Right cardiac atrium (tissue), 5 donors: ENCODE measurements at regions not wholly inside any gene's neighbourhood (a gene's known extent, or its start where the extent isn't known, plus 50 kb on each side); places are given as distances from the start of the nearest gene placed in this dataset.

Source experiments
- ATAC-seq, 2 donors: fragments of 200-7000 bp; cut with Tn5 transposase; one replicate each; pipeline versions ENCODE4 v1.8.0 to v1.9.1; 2020; ENCODE audit warnings: moderate library complexity in 2 of 2, mild to moderate bottlenecking in 1 of 2
- DNase-seq, 3 donors: peaks; one replicate each; pipeline ENCODE4 v3.0.0-alpha.2; 2020
- H3K27ac ChIP-seq: one replicate; pipeline ENCODE4 v1.5.1; 2013; ENCODE audit warnings: mild to moderate bottlenecking, low read length, control low read depth, moderate library complexity
- H3K27me3 ChIP-seq: one replicate; pipeline ENCODE4 v1.6.1; 2013; ENCODE audit not compliant: control insufficient read depth, insufficient read depth
- H3K4me1 ChIP-seq: one replicate; pipeline ENCODE4 v1.6.1; 2013; ENCODE audit warnings: low read length; ENCODE audit not compliant: control insufficient read depth, insufficient read depth
- H3K4me3 ChIP-seq: one replicate; pipeline ENCODE4 v1.5.1; 2013; ENCODE audit warnings: low read length, control low read depth
- H3K9me3 ChIP-seq: one replicate; pipeline ENCODE4 v1.6.1; 2013; ENCODE audit warnings: low read length; ENCODE audit not compliant: control insufficient read depth
- WGBS: extraction: QIAGEN DNeasy Blood & Tissue Kit; methylation state at CpG from one replicate; pipeline ENCODE4 v1.1.7; 2013; 5-methylcytosine and 5-hydroxymethylcytosine counted together
- intact Hi-C, 4 donors: fragments of 100-400 bp; cut with DNase I; formaldehyde crosslinking; loops; one replicate each; pipeline versions ENCODE4 v1.11.0 to v1.14.0; 2022 to 2023
- donor health status: healthy with polysubstance abuse.
- donor health status: DM: no; HTN: yes; CAD: no.
- donor health status: DM: no; HTN: no; CAD: no.
- donor health status: DM: no; HTN: yes; CAD: no; lungs with severe emphysema.
- donor health status: DM: yes; HTN: yes; CAD: no.

GRCh38 chr5:33035851-33036527 is 324.9 kb downstream of the NPR3 start:
- Histone ChIP-seq H3K9me3 (peaks cover 9% of the 10 kb centered on the region), H3K4me3 (no peak overlapping the region), H3K27me3 (no peaks in the 10 kb centered on the region), H3K27ac (no peak overlapping the region), H3K4me1 (peaks cover 2% of the 10 kb centered on the region)
- WGBS = 95% methylated on average over 3 of the region's 3 CpGs
- intact Hi-C loops = no loop called here
- ATAC-seq = no peak
- no peak for DNase-seq

GRCh38 chr5:33037076-33037475 is 326.0 kb downstream of the NPR3 start:
- DNase-seq (no peak), ATAC-seq (no peak)
- Histone ChIP-seq H3K27ac (no peak overlapping the region), H3K9me3 (peaks cover 15% of the 10 kb centered on the region), H3K27me3 (no peaks in the 10 kb centered on the region), H3K4me3 (no peak overlapping the region), H3K4me1 (no peaks in the 10 kb centered on the region)
- 91% methylated on average over 1 of the region's 1 CpG for WGBS
- intact Hi-C loops = no loop called here

- H3K27me3 ChIP-seq = no peaks in the 10 kb centered on the region
- peak in 1 of 3 donors; percentile 30 for DNase-seq
- no peaks in the 10 kb centered on the region for H3K4me1 ChIP-seq
- H3K9me3 ChIP-seq = peaks cover 15% of the 10 kb centered on the region
- intact Hi-C loops = no loop called here
- no peak overlapping the region for H3K4me3 ChIP-seq
- ATAC-seq = no peak
- 95% methylated on average over 3 of the region's 3 CpGs for WGBS
- no peak overlapping the region for H3K27ac ChIP-seq
Observed at GRCh38 chr5:33041586-33041985, 330.5 kb downstream of the NPR3 start.

GRCh38 chr5:33043343-33043997 is 332.3 kb downstream of the NPR3 start:
- WGBS = 94% methylated on average over 1 of the region's 1 CpG
- intact Hi-C loops = no loop called here
- ATAC-seq = no peak

GRCh38 chr5:33046091-33046490 is 335.0 kb downstream of the NPR3 start:
- 77% methylated on average over 2 of the region's 2 CpGs for WGBS
- intact Hi-C loops = no loop called here

More at GRCh38 chr5:33043343-33043997, 332.3 kb downstream of the NPR3 start:
- Histone ChIP-seq H3K27me3 (no peaks in the 10 kb centered on the region), H3K4me1 (no peaks in the 10 kb centered on the region), H3K27ac (no peak overlapping the region), H3K4me3 (no peak overlapping the region), H3K9me3 (peaks cover 15% of the 10 kb centered on the region)
- DNase-seq = no peak

GRCh38 chr5:33048315-33048714 is 337.2 kb downstream of the NPR3 start:
- no peaks in the 10 kb centered on the region for H3K4me1 ChIP-seq
- DNase-seq = no peak
- H3K27me3 ChIP-seq = no peaks in the 10 kb centered on the region
- peaks cover 9% of the 10 kb centered on the region for H3K9me3 ChIP-seq
- WGBS = 87% methylated on average over 3 of the region's 3 CpGs
- H3K4me3 ChIP-seq = no peak overlapping the region
- intact Hi-C loops = no loop called here
- no peak for ATAC-seq
- no peak overlapping the region for H3K27ac ChIP-seq

More at GRCh38 chr5:33046091-33046490, 335.0 kb downstream of the NPR3 start:
- Histone ChIP-seq H3K27ac (no peak overlapping the region), H3K4me1 (no peaks in the 10 kb centered on the region), H3K9me3 (peaks cover 14% of the 10 kb centered on the region), H3K27me3 (no peaks in the 10 kb centered on the region), H3K4me3 (no peak overlapping the region)
- ATAC-seq (no peak), DNase-seq (no peak)

GRCh38 chr5:33049298-33049697 is 338.2 kb downstream of the NPR3 start:
- Histone ChIP-seq H3K27me3 (no peaks in the 10 kb centered on the region), H3K27ac (no peak overlapping the region), H3K4me1 (no peaks in the 10 kb centered on the region), H3K9me3 (peaks cover 9% of the 10 kb centered on the region), H3K4me3 (no peak overlapping the region)
- ATAC-seq = peak in 1 of 2 donors; percentile 16
- intact Hi-C loops = no loop called here
- DNase-seq = no peak
- 89% methylated on average over 6 of the region's 6 CpGs for WGBS

GRCh38 chr5:33049842-33050241 is 338.7 kb downstream of the NPR3 start:
- Histone ChIP-seq H3K4me1 (no peaks in the 10 kb centered on the region), H3K27ac (no peak overlapping the region), H3K4me3 (no peak overlapping the region), H3K27me3 (no peaks in the 10 kb centered on the region), H3K9me3 (peaks cover 9% of the 10 kb centered on the region)
- ATAC-seq = peak; percentile 48 to 81
- WGBS = 80% methylated on average over 2 of the region's 2 CpGs
- peak in 1 of 3 donors; percentile 18 for DNase-seq
- intact Hi-C loops = no loop called here

GRCh38 chr5:33059081-33059480 is 348.0 kb downstream of the NPR3 start:
- H3K4me3 ChIP-seq = no peak overlapping the region
- intact Hi-C loops = no loop called here
- no peaks in the 10 kb centered on the region for H3K4me1 ChIP-seq
- peaks cover 4% of the 10 kb centered on the region for H3K9me3 ChIP-seq
- ATAC-seq (no peak), DNase-seq (no peak)
- WGBS = 95% methylated on average over 3 of the region's 3 CpGs
- no peaks in the 10 kb centered on the region for H3K27me3 ChIP-seq
- H3K27ac ChIP-seq = no peak overlapping the region

- H3K4me3 ChIP-seq = no peak overlapping the region
- H3K4me1 ChIP-seq = no peaks in the 10 kb centered on the region
- no peak for ATAC-seq
- DNase-seq = no peak
- 74% methylated on average over 3 of the region's 3 CpGs for WGBS
- no peak overlapping the region for H3K27ac ChIP-seq
- no peaks in the 10 kb centered on the region for H3K27me3 ChIP-seq
- intact Hi-C loops = no loop called here
- no peaks in the 10 kb centered on the region for H3K9me3 ChIP-seq
Observed at GRCh38 chr5:33065131-33065530, 354.0 kb downstream of the NPR3 start.

GRCh38 chr5:33067291-33067690 is 356.2 kb downstream of the NPR3 start:
- WGBS = 36% methylated on average over 2 of the region's 2 CpGs
- no peaks in the 10 kb centered on the region for H3K4me1 ChIP-seq
- DNase-seq (no peak), ATAC-seq (no peak)
- no peaks in the 10 kb centered on the region for H3K27me3 ChIP-seq
- H3K9me3 ChIP-seq = no peaks in the 10 kb centered on the region
- no peak overlapping the region for H3K27ac ChIP-seq
- no peak overlapping the region for H3K4me3 ChIP-seq
- intact Hi-C loops = no loop called here
